Right atrium auricular region (tissue), 2 donors: ENCODE measurements at regions not wholly inside any gene's neighbourhood (a gene's known extent, or its start where the extent isn't known, plus 50 kb on each side); places are given as distances from the start of the nearest gene placed in this dataset.

ENCODE experiments used
- DNase-seq: peaks from one replicate; pipeline ENCODE4 v3.0.0-alpha.2; 2019; ENCODE audit warnings: low spot score
- H3K27ac ChIP-seq, 2 donors: fragments of 200-600 bp; sonication (generic); 1 replicate in 1 of 2; 2 replicates in 1 of 2; pipeline ENCODE4 v1.5.1; 2016 to 2019
- H3K27me3 ChIP-seq, 2 donors: fragments of 200-600 bp; sonication (generic); one replicate each; pipeline versions ENCODE4 v1.5.1 to v1.6.0; 2017 to 2019
- H3K36me3 ChIP-seq: fragments of 200-600 bp; sonication (generic); one replicate; pipeline ENCODE4 v1.5.1; 2016
- H3K4me1 ChIP-seq, 2 donors: fragments of 200-600 bp; sonication (generic); one replicate each; pipeline versions ENCODE4 v1.5.1 to v1.6.0; 2017 to 2019
- H3K4me3 ChIP-seq, 2 donors: fragments of 200-600 bp; sonication (generic); 1 replicate in 1 of 2; 2 replicates in 1 of 2; pipeline ENCODE4 v1.5.1; 2017 to 2019; ENCODE audit warnings: mild to moderate bottlenecking in 1 of 2, moderate library complexity in 1 of 2
- H3K9me3 ChIP-seq, 2 donors: fragments of 200-600 bp; sonication (generic); one replicate each; pipeline ENCODE4 v1.5.1; 2019
- TF ChIP-seq, protein P1 (sequence below), 2 donors: fragments of 200-600 bp; sonication (generic); IDR thresholded peaks; one replicate each; pipeline ENCODE4 v1.5.1; 2019; ENCODE audit warnings: antibody characterized with exemption in 2 of 2

DNA sequence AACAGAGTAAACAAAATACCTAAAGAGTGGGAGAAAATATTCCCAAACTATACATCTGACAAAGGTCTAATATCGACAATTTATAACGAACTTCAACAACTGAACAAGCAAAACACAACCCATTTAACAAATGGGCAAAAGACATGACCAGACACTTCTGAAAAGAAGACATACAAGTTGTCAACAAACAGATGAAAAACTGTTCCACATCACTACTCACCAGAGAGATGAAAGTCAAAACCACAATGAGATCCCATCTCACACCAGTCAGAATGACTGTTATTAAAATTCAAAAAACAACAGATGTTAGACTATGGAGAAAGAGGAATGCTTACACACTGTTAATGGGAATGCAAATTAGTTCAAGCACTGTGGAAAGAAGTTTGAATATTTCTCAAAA lies 233.8 kb upstream of the EDNRB start:
- DNase-seq: no peak
- H3K27ac ChIP-seq: no peak overlapping the region
- no peaks in the 10 kb centered on the region for H3K36me3 ChIP-seq
- no peaks in the 10 kb centered on the region for H3K27me3 ChIP-seq
- no peaks in the 10 kb centered on the region for H3K4me1 ChIP-seq
- no peaks in the 10 kb centered on the region for H3K9me3 ChIP-seq
- TF ChIP-seq, protein P1, sequence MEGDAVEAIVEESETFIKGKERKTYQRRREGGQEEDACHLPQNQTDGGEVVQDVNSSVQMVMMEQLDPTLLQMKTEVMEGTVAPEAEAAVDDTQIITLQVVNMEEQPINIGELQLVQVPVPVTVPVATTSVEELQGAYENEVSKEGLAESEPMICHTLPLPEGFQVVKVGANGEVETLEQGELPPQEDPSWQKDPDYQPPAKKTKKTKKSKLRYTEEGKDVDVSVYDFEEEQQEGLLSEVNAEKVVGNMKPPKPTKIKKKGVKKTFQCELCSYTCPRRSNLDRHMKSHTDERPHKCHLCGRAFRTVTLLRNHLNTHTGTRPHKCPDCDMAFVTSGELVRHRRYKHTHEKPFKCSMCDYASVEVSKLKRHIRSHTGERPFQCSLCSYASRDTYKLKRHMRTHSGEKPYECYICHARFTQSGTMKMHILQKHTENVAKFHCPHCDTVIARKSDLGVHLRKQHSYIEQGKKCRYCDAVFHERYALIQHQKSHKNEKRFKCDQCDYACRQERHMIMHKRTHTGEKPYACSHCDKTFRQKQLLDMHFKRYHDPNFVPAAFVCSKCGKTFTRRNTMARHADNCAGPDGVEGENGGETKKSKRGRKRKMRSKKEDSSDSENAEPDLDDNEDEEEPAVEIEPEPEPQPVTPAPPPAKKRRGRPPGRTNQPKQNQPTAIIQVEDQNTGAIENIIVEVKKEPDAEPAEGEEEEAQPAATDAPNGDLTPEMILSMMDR (IDR thresholded peaks at IDR 0.05): no peak
- no peak overlapping the region for H3K4me3 ChIP-seq

DNA sequence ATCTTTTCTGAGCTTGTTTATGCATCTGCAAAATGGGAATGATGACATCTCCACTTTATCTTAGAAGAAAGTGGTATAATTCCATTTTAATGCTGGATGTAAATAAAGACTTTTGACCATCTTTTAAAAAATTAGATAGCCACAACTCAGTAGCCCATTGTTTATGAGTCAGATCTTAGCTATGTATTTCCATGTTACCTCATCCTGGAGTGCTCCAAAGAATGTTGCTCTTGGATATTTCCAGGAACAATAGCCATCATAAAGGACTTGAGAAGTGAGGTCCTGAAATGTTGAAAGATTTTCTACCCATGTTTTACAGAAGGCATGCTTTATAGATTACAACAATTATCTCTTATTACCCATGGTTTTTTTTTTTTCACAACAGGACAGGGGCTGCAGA lies 229.3 kb upstream of the EDNRB start:
- H3K4me3 ChIP-seq: no peak overlapping the region
- H3K4me1 ChIP-seq: no peaks in the 10 kb centered on the region
- H3K27ac ChIP-seq: no peak overlapping the region
- DNase-seq: no peak
- H3K27me3 ChIP-seq: no peaks in the 10 kb centered on the region
- H3K36me3 ChIP-seq: no peaks in the 10 kb centered on the region
- TF ChIP-seq, protein P1 (IDR thresholded peaks at IDR 0.05): no peak
- H3K9me3 ChIP-seq: no peaks in the 10 kb centered on the region

DNA sequence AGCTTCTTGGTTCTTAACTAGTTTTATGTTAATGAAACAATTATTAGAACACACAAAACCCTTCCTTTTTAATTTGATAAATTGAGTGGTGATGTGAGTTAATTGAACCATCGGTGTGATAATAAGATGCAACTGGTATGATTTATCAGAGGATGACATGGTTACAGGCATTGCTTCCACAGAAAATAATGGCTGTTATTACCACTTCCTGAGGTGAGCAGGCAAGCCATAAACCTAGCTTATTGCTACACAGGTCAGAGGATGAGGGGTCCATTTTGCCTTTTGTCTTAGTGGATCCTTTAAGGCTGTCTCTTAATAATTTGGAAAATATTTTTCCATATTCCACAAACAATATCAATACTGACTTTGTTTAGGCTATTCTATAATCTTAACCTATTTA lies 226.6 kb upstream of the EDNRB start:
- H3K27ac ChIP-seq: no peak overlapping the region
- H3K36me3 ChIP-seq: no peaks in the 10 kb centered on the region
- no peaks in the 10 kb centered on the region for H3K27me3 ChIP-seq
- TF ChIP-seq, protein P1 (IDR thresholded peaks at IDR 0.05): no peak
- no peaks in the 10 kb centered on the region for H3K9me3 ChIP-seq
- H3K4me1 ChIP-seq: no peaks in the 10 kb centered on the region
- DNase-seq: no peak
- H3K4me3 ChIP-seq: no peak overlapping the region

DNA sequence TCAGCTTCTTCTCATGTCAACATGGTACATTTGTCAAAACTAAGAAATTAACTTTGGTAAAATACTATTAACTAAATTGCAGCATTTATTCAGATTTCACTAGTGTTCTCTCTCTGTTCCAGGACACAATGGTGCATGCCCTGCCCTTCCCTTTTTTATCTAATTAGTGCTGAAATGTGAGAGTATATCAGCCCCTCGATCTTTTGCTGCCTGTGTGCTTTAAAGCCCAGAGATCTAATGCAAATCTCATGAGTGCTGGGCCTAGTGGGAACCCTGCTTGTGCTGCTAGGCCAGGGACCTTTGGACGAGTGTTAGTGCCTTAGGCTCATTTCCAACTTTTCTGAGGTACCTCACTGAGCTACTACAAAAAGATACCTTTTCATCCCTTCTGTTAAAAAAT lies 221.1 kb upstream of the EDNRB start:
- no peaks in the 10 kb centered on the region for H3K36me3 ChIP-seq
- no peak overlapping the region for H3K4me3 ChIP-seq
- H3K4me1 ChIP-seq: no peaks in the 10 kb centered on the region
- H3K27me3 ChIP-seq: no peaks in the 10 kb centered on the region
- TF ChIP-seq, protein P1 (IDR thresholded peaks at IDR 0.05): no peak
- H3K27ac ChIP-seq: no peak overlapping the region
- DNase-seq: no peak
- H3K9me3 ChIP-seq: no peaks in the 10 kb centered on the region

DNA sequence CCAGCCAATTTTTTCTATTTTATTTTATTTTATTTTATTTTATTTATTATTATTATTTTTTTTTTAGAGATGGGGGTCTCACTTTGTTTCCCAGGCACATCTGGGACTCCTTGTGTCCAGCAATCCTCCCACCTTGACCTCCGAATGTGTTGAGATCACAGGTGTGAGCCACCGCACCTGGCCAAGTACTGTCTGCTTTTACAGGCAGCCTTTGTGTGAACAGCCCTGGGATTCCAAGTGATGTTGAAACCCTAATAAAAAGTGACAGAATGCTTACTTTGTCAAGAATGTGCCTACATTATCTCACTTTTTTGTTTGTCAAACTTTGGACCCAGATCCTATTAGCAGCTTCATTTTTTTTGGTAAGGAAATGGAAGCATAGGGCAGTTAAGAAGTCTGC lies 220.1 kb upstream of the EDNRB start:
- no peaks in the 10 kb centered on the region for H3K36me3 ChIP-seq
- H3K4me3 ChIP-seq: no peak overlapping the region
- TF ChIP-seq, protein P1 (IDR thresholded peaks at IDR 0.05): no peak
- H3K4me1 ChIP-seq: no peaks in the 10 kb centered on the region
- no peaks in the 10 kb centered on the region for H3K9me3 ChIP-seq
- no peaks in the 10 kb centered on the region for H3K27me3 ChIP-seq
- no peak overlapping the region for H3K27ac ChIP-seq
- no peak for DNase-seq

DNA sequence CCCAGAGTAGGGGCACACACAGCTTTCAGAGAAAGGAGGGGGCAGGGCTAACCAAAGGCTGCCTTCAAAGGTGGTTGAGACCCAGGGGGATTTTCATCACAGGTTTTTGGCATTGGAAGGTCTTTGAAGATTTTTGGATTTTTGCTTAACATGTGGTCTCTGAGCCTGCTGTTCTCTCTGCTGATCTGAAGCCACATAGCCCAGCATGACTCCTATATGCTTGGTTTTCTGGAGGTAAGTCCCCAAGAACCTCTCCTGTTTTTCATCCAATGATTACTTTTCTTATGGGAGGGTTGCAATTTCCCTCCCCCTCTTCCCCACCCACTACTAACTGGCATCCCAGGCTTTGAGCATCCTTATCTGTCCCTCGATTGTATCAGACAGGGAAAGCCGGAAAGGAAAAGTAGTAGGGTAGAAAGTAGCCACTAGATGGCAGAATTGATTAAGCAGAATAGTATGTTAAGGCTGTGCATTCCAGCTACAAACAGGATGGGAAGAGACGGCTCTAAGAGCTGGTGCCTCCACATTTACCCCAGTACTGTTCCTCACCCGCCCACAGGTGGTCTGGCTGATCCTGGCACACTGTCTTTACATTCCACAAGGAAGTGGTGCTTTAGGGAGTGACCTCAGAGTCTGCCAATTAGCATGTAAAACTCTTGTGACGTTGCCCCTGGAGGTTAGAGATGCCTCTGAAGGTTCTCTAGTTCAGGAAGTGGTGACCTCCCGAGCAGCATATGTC lies 218.9 kb upstream of the EDNRB start:
- no peaks in the 10 kb centered on the region for H3K9me3 ChIP-seq
- no peak for DNase-seq
- TF ChIP-seq, protein P1 (IDR thresholded peaks at IDR 0.05): peak; percentile 45 to 75
- no peak overlapping the region for H3K4me3 ChIP-seq
- no peaks in the 10 kb centered on the region for H3K4me1 ChIP-seq
- no peaks in the 10 kb centered on the region for H3K36me3 ChIP-seq
- no peak overlapping the region for H3K27ac ChIP-seq
- no peaks in the 10 kb centered on the region for H3K27me3 ChIP-seq
